ENCODE measurements at regions not wholly inside any gene's neighbourhood (a gene's known extent, or its start where the extent isn't known, plus 50 kb on each side); places are given as distances from the start of the nearest gene placed in this dataset.

DNA sequence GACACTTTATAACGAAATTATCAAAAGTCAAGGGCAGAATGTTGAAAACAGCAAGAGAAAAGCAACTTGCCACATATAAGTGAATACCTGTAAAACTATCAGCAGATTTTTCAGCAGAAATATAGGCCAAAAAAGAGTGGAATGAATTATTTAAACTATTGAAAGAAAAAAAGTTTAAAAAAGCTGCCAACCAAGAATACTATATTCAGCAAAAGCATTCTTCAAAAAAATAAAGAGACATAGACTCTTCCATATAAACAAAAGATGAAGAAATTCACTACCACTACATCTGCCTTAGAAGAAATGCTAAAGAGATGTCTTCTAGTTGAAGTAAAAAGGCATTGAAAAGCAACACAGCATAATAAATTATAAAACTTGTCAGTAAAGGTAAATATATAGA lies 80.6 kb upstream of the CPNE8 start:
- H3K4me1 ChIP-seq (ENCODE audit: control insufficient read depth, insufficient read depth, low read length): no peaks in the 10 kb centered on the region
- WGBS, 2 experiments: 78 to 100% methylated on average over 1 of the region's 1 CpG
- H3K9me3 ChIP-seq (ENCODE audit: control insufficient read depth, low read length): no peaks in the 10 kb centered on the region
- no peak overlapping the region for H3K4me3 ChIP-seq (ENCODE audit: insufficient read depth, low read depth, low read length)
- H3K27me3 ChIP-seq (ENCODE audit: control insufficient read depth, insufficient read depth, low read length, poor library complexity, severe bottlenecking): no peaks in the 10 kb centered on the region
- H3K36me3 ChIP-seq (ENCODE audit: control insufficient read depth, insufficient read depth, low read length): no peaks in the 10 kb centered on the region
- no peak overlapping the region for H3K27ac ChIP-seq (ENCODE audit: insufficient read depth, low read depth, low read length, poor library complexity, severe bottlenecking)

DNA sequence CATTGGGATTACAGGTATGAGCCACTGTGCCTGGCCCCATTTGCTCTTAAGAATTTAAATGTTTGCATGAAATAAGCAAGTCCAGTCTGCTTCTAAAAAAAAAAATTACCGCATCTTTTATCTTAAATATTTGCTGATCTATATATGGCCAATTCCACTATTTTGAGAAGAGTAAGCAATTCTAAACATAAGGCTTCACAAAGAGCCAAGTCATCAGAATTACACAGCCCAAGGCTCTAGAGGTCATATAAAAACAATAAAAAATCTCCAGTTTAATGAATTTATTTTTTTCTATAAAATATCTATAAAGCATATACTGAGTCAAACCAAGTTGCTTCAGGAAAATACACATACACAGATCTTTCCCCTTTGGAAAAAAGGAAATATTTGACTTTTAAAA lies 79.0 kb upstream of the CPNE8 start:
- Histone ChIP-seq H3K36me3 (ENCODE audit: control insufficient read depth, insufficient read depth, low read length) (no peaks in the 10 kb centered on the region), H3K9me3 (ENCODE audit: control insufficient read depth, low read length) (no peaks in the 10 kb centered on the region), H3K27ac (ENCODE audit: insufficient read depth, low read depth, low read length, poor library complexity, severe bottlenecking) (no peak overlapping the region), H3K27me3 (ENCODE audit: control insufficient read depth, insufficient read depth, low read length, poor library complexity, severe bottlenecking) (no peaks in the 10 kb centered on the region), H3K4me3 (ENCODE audit: insufficient read depth, low read depth, low read length) (no peak overlapping the region), H3K4me1 (ENCODE audit: control insufficient read depth, insufficient read depth, low read length) (no peaks in the 10 kb centered on the region)
- WGBS, 2 experiments: 100% methylated on average over 1 of the region's 1 CpG; no CpG with 5 or more reads in 1 of the 2 experiments

DNA sequence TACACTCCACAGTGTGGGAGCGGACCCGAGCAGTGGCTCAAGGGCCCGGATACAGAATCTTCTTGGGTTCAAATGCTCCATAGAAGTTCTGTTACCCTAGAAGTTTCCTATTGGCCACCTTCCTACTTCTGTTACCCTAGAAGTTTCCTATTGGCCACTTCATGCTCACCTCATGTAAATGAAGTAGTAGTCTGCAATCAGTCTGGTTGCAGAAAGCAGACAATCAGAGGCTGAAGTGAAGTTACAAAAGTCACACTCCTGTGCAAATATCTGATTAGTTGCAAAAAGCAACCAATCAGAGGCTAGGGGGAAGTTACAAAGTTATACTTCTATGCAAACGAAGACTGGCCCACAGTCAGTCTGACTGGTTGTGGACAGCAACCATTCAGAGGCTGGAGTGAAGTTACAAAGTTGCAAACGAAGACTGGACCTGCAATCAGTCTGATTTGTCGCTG lies 77.8 kb upstream of the CPNE8 start:
- Histone ChIP-seq H3K4me3 (ENCODE audit: insufficient read depth, low read depth, low read length) (no peak overlapping the region), H3K9me3 (ENCODE audit: control insufficient read depth, low read length) (no peaks in the 10 kb centered on the region), H3K27me3 (ENCODE audit: control insufficient read depth, insufficient read depth, low read length, poor library complexity, severe bottlenecking) (no peaks in the 10 kb centered on the region), H3K4me1 (ENCODE audit: control insufficient read depth, insufficient read depth, low read length) (no peaks in the 10 kb centered on the region), H3K27ac (ENCODE audit: insufficient read depth, low read depth, low read length, poor library complexity, severe bottlenecking) (no peak overlapping the region), H3K36me3 (ENCODE audit: control insufficient read depth, insufficient read depth, low read length) (no peaks in the 10 kb centered on the region)
- WGBS, 2 experiments: 94 to 95% methylated on average over 6 of the region's 6 CpGs

DNA sequence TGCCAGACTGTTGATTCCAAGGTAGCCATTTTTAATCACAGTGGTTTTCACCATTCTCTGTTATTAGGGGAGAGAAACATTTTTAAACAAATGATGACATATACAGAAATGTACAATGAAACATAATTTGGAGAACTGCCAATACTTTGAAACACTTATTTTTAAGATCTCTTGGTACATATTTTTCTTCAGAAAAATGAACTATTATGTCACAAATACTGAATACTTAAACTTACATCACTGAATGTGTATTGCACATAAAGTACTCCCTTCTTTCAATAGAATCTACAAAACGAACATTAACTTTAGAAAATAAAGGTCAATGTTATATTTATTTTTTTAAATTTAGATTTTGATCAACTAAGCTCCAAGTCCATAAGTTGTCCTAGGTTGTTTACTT lies 71.7 kb upstream of the CPNE8 start:
- no peak overlapping the region for H3K4me3 ChIP-seq (ENCODE audit: insufficient read depth, low read depth, low read length)
- no peaks in the 10 kb centered on the region for H3K36me3 ChIP-seq (ENCODE audit: control insufficient read depth, insufficient read depth, low read length)
- H3K27me3 ChIP-seq (ENCODE audit: control insufficient read depth, insufficient read depth, low read length, poor library complexity, severe bottlenecking): no peaks in the 10 kb centered on the region
- no CpG with 5 or more reads among the region's 1 CpG for WGBS, 2 experiments
- H3K27ac ChIP-seq (ENCODE audit: insufficient read depth, low read depth, low read length, poor library complexity, severe bottlenecking): no peak overlapping the region
- no peaks in the 10 kb centered on the region for H3K4me1 ChIP-seq (ENCODE audit: control insufficient read depth, insufficient read depth, low read length)
- H3K9me3 ChIP-seq (ENCODE audit: control insufficient read depth, low read length): no peaks in the 10 kb centered on the region

DNA sequence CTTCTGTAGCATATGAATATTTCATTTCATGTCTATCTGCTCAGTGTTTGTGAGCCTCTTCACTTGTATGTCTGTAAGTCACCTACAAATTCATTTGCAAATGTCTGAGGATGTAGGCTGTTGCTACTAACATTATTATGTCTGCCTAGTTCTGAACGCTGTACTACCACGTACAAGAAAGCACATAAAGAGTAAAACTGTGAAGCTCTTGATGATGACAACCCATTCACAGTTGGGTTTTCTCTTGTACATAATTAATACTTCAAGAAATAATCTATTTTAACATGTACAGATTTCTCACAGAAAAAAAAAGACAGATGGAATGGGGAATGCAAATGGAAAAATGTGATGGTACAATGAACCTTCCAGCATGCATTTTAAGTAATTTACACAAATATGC lies 64.3 kb upstream of the CPNE8 start:
- Histone ChIP-seq H3K4me3 (ENCODE audit: insufficient read depth, low read depth, low read length) (no peak overlapping the region), H3K4me1 (ENCODE audit: control insufficient read depth, insufficient read depth, low read length) (no peaks in the 10 kb centered on the region), H3K27ac (ENCODE audit: insufficient read depth, low read depth, low read length, poor library complexity, severe bottlenecking) (no peak overlapping the region), H3K27me3 (ENCODE audit: control insufficient read depth, insufficient read depth, low read length, poor library complexity, severe bottlenecking) (no peaks in the 10 kb centered on the region), H3K36me3 (ENCODE audit: control insufficient read depth, insufficient read depth, low read length) (no peaks in the 10 kb centered on the region), H3K9me3 (ENCODE audit: control insufficient read depth, low read length) (no peaks in the 10 kb centered on the region)
- WGBS, 2 experiments: 79% methylated on average over 2 of the region's 2 CpGs; no CpG with 5 or more reads in 1 of the 2 experiments

DNA sequence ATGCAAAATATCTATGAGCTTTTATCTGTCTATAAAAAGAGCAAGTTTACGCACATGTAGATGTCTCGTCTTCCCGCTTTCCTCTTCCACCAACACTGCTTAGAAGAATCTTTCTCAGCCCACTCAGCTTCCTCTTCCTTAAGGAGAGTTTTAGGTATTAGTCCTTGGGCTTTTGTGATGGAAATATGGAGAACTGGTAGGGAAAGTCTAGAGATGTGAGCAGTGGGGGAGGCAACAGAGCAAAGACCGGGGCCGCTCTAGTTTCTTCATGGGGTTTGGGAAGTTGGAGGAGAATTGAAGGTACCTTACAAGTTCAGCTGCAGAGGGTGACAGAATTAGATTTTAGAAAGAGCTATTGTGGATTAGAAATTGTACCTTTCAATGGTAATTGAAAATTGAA lies 56.3 kb upstream of the CPNE8 start:
- Histone ChIP-seq H3K4me1 (ENCODE audit: control insufficient read depth, insufficient read depth, low read length) (no peaks in the 10 kb centered on the region), H3K36me3 (ENCODE audit: control insufficient read depth, insufficient read depth, low read length) (no peaks in the 10 kb centered on the region), H3K4me3 (ENCODE audit: insufficient read depth, low read depth, low read length) (no peak overlapping the region), H3K27me3 (ENCODE audit: control insufficient read depth, insufficient read depth, low read length, poor library complexity, severe bottlenecking) (no peaks in the 10 kb centered on the region), H3K9me3 (ENCODE audit: control insufficient read depth, low read length) (no peaks in the 10 kb centered on the region), H3K27ac (ENCODE audit: insufficient read depth, low read depth, low read length, poor library complexity, severe bottlenecking) (no peak overlapping the region)
- 79 to 82% methylated on average over 4 to 5 of the region's 5 CpGs for WGBS, 2 experiments

DNA sequence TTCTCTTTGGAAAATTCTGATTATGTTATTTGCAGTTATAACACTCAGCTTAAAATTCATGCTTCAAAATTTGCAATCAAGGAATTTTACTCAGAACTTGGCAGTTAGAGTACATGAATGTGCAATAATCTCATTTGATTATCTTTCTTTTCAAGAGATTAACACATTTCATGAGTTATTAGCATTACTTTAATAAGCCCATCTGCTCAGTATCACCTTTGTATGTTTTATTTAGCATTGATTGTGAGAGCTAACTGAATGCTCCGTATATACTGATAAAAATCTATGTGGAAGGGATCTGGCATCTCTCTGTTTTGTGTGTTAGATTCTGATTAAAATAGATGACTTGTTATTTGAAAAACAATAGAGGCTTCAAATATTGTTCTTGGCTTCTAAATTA lies 55.6 kb upstream of the CPNE8 start:
- 93 to 100% methylated on average over 1 of the region's 1 CpG for WGBS, 2 experiments

DNA sequence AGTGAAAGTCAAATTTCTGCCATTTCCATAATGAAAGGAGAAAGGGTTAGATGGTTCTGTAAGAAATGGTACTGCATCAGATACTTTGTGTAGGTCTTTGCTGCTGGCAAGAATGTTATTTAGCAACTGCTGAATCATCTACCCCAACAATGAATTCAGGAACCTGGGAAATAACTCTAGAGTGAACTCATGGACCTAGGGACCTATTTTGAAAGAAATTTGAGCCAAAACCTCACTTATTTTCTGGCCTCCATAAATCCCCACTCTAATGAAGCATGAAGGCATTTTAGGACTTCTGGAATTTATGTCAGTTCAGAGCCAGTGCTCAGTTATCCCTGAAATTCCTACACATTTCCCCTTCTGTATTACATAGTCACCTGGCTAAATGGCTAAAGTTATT lies 50.9 kb upstream of the CPNE8 start:
- Histone ChIP-seq H3K27ac (ENCODE audit: insufficient read depth, low read depth, low read length, poor library complexity, severe bottlenecking) (no peak overlapping the region), H3K4me3 (ENCODE audit: insufficient read depth, low read depth, low read length) (no peak overlapping the region), H3K27me3 (ENCODE audit: control insufficient read depth, insufficient read depth, low read length, poor library complexity, severe bottlenecking) (no peaks in the 10 kb centered on the region), H3K9me3 (ENCODE audit: control insufficient read depth, low read length) (no peaks in the 10 kb centered on the region), H3K36me3 (ENCODE audit: control insufficient read depth, insufficient read depth, low read length) (no peaks in the 10 kb centered on the region), H3K4me1 (ENCODE audit: control insufficient read depth, insufficient read depth, low read length) (no peaks in the 10 kb centered on the region)

More for the DNA sequence above, 55.6 kb upstream of the CPNE8 start:
- no peaks in the 10 kb centered on the region for H3K36me3 ChIP-seq (ENCODE audit: control insufficient read depth, insufficient read depth, low read length)
- H3K4me1 ChIP-seq (ENCODE audit: control insufficient read depth, insufficient read depth, low read length): no peaks in the 10 kb centered on the region
- no peak overlapping the region for H3K27ac ChIP-seq (ENCODE audit: insufficient read depth, low read depth, low read length, poor library complexity, severe bottlenecking)
- H3K4me3 ChIP-seq (ENCODE audit: insufficient read depth, low read depth, low read length): no peak overlapping the region
- no peaks in the 10 kb centered on the region for H3K9me3 ChIP-seq (ENCODE audit: control insufficient read depth, low read length)
- H3K27me3 ChIP-seq (ENCODE audit: control insufficient read depth, insufficient read depth, low read length, poor library complexity, severe bottlenecking): no peaks in the 10 kb centered on the region

All from ectodermal cell (in vitro differentiated cells).